OCI-LY7 (cell line): ENCODE measurements at regions not wholly inside any gene's neighbourhood (a gene's known extent, or its start where the extent isn't known, plus 50 kb on each side); places are given as distances from the start of the nearest gene placed in this dataset.

ENCODE experiments used
- BruUV-seq: library from RNA; stranded (reverse); fragments of 400-500 nt; replicated peaks from 2 replicates; lab custom pipeline; 2021; lab: Mats Ljungman, UMichigan
- CTCF ChIA-PET: fragments of 300-600 bp; sonication (Branson Sonifier 250); formaldehyde crosslinking; loops from one replicate; lab custom pipeline; 2022; ENCODE audit warnings: antibody characterized with exemption; ENCODE audit not compliant: unreplicated experiment; lab: Charles Lee
- POLR2A ChIA-PET: fragments of 300-600 bp; sonication (Branson Sonifier 250); formaldehyde crosslinking; loops from one replicate; lab custom pipeline; 2022; ENCODE audit warnings: antibody characterized with exemption; lab: Charles Lee
- DNase-seq: peaks from one replicate; pipeline ENCODE4 v3.0.0-alpha.2; 2015; ENCODE audit warnings: low spot score
- H2AFZ ChIP-seq: fragments of 200-600 bp; sonication (generic), shearing (Covaris generic); 2 replicates; pipeline ENCODE4 v1.6.1; 2014; ENCODE audit warnings: mild to moderate bottlenecking, antibody characterized with exemption, low read length, moderate library complexity
- H3K27ac ChIP-seq: fragments of 200-600 bp; sonication (generic); 2 replicates; pipeline ENCODE4 v1.5.1; 2014; ENCODE audit warnings: mixed run types, low read depth, mild to moderate bottlenecking, moderate library complexity, low read length, inconsistent platforms; ENCODE audit not compliant: poor library complexity, severe bottlenecking
- H3K36me3 ChIP-seq: fragments of 200-600 bp; sonication (generic); 2 replicates; pipeline ENCODE4 v1.6.1; 2014; ENCODE audit warnings: mild to moderate bottlenecking, antibody characterized with exemption, low read length, moderate library complexity, mixed read lengths; ENCODE audit not compliant: insufficient read depth
- H3K4me1 ChIP-seq: fragments of 200-600 bp; sonication (generic); 2 replicates; pipeline ENCODE4 v1.5.1; 2014; ENCODE audit warnings: mild to moderate bottlenecking, low read length; ENCODE audit not compliant: insufficient read depth, poor library complexity, severe bottlenecking
- H3K4me2 ChIP-seq: fragments of 200-600 bp; sonication (generic); 2 replicates; pipeline ENCODE4 v1.6.1; 2014; ENCODE audit warnings: mild to moderate bottlenecking, low read length
- H3K4me3 ChIP-seq: fragments of 200-600 bp; sonication (generic); 2 replicates; pipeline ENCODE4 v1.5.1; 2014; ENCODE audit warnings: mild to moderate bottlenecking, low read depth, low read length; ENCODE audit not compliant: poor library complexity, severe bottlenecking
- H3K79me2 ChIP-seq: fragments of 200-600 bp; sonication (generic); 2 replicates; pipeline ENCODE4 v1.6.1; 2016; ENCODE audit warnings: low read depth, mild to moderate bottlenecking, low read length, moderate library complexity, mixed read lengths; ENCODE audit not compliant: insufficient read depth
- H3K9me2 ChIP-seq: fragments of 200-600 bp; sonication (generic); 2 replicates; pipeline ENCODE4 v1.6.1; 2016; ENCODE audit warnings: mild to moderate bottlenecking, low read length, mixed read lengths; ENCODE audit not compliant: insufficient read depth
- H3K9me3 ChIP-seq: fragments of 200-600 bp; sonication (generic); 2 replicates; pipeline ENCODE4 v1.6.1; 2014; ENCODE audit warnings: mild to moderate bottlenecking, mixed run types, low read length, mixed read lengths
- H4K20me1 ChIP-seq: fragments of 200-600 bp; sonication (generic); 2 replicates; pipeline ENCODE4 v1.6.1; 2014; ENCODE audit warnings: mild to moderate bottlenecking, antibody characterized with exemption, low read length, moderate library complexity, mixed read lengths; ENCODE audit not compliant: insufficient read depth
- CTCF ChIP-seq: fragments of 200-600 bp; sonication (generic); conservative IDR thresholded peaks from 2 replicates; pipeline ENCODE4 v1.5.1; 2014; ENCODE audit warnings: mild to moderate bottlenecking, antibody characterized with exemption, low read length, moderate library complexity, mixed read lengths
- EZH2phosphoT487 ChIP-seq: fragments of 200-600 bp; sonication (generic); IDR thresholded peaks from 2 replicates; pipeline ENCODE4 v1.6.1; 2018; ENCODE audit warnings: low read depth, borderline replicate concordance, mild to moderate bottlenecking, mixed run types, antibody characterized with exemption, low read length, moderate library complexity, mixed read lengths
- intact Hi-C: fragments of 100-400 bp; cut with micrococcal nuclease; formaldehyde crosslinking; loops from one replicate; pipeline ENCODE4 v1.10.0; 2022; ENCODE audit not compliant: unreplicated experiment

- Histone ChIP-seq H3K36me3 (no peaks in the 10 kb centered on the region), H3K4me3 (no peak overlapping the region), H3K4me2 (no peak overlapping the region), H3K9me2 (no peaks in the 10 kb centered on the region), H2AFZ (no peak overlapping the region), H3K4me1 (no peaks in the 10 kb centered on the region), H3K79me2 (no peaks in the 10 kb centered on the region), H3K27ac (no peak overlapping the region), H4K20me1 (no peaks in the 10 kb centered on the region), H3K9me3 (no peaks in the 10 kb centered on the region)
- ChIA-PET POLR2A (no interaction called here), CTCF (no interaction called here)
- no TSS peak for BruUV-seq
- DNase-seq, result no peak
- TF ChIP-seq CTCF, result no peak
- TF ChIP-seq EZH2phosphoT487, result no peak
- intact Hi-C loops, result no loop called here
Measured at GRCh38 chr21:27403011-27403410, 436.1 kb upstream of the ADAMTS5 start.

GRCh38 chr21:27400045-27400444 lies 433.2 kb upstream of the ADAMTS5 start:
- ChIA-PET POLR2A (no interaction called here), CTCF (no interaction called here)
- intact Hi-C loops, result no loop called here
- Histone ChIP-seq H3K79me2 (no peaks in the 10 kb centered on the region), H2AFZ (no peak overlapping the region), H3K27ac (no peak overlapping the region), H3K9me2 (no peaks in the 10 kb centered on the region), H3K36me3 (no peaks in the 10 kb centered on the region), H4K20me1 (no peaks in the 10 kb centered on the region), H3K4me2 (no peak overlapping the region), H3K4me1 (no peaks in the 10 kb centered on the region), H3K4me3 (no peak overlapping the region), H3K9me3 (no peaks in the 10 kb centered on the region)
- DNase-seq, result no peak
- BruUV-seq, result no TSS peak
- TF ChIP-seq EZH2phosphoT487 (no peak), CTCF (no peak)

- no TSS peak for BruUV-seq
- ChIA-PET POLR2A (no interaction called here), CTCF (no interaction called here)
Measured at GRCh38 chr21:27397578-27397977, 430.7 kb upstream of the ADAMTS5 start.

More at GRCh38 chr21:27397578-27397977, 430.7 kb upstream of the ADAMTS5 start:
- intact Hi-C loops, result no loop called here
- H3K9me3 ChIP-seq, result peaks cover 8% of the 10 kb centered on the region; the same call in 1 of the 2 replicates
- no peak for DNase-seq
- no peaks in the 10 kb centered on the region for H3K4me1 ChIP-seq
- H2AFZ ChIP-seq, result no peak overlapping the region
- H3K27ac ChIP-seq, result no peak overlapping the region
- no peaks in the 10 kb centered on the region for H4K20me1 ChIP-seq
- no peak overlapping the region for H3K4me3 ChIP-seq
- no peaks in the 10 kb centered on the region for H3K9me2 ChIP-seq
- H3K79me2 ChIP-seq, result no peaks in the 10 kb centered on the region
- TF ChIP-seq EZH2phosphoT487 (no peak), CTCF (no peak)
- H3K4me2 ChIP-seq, result no peak overlapping the region
- H3K36me3 ChIP-seq, result no peaks in the 10 kb centered on the region
